ENCODE measurements at regions not wholly inside any gene's neighbourhood (a gene's known extent, or its start where the extent isn't known, plus 50 kb on each side); places are given as distances from the start of the nearest gene placed in this dataset.

- in situ Hi-C loops (cut with MboI; ENCODE audit: low pct_ligation_motif_present in 1 of 4, low pct_unique_long_range_greater_than_20kb in 1 of 4, low sequenced_read_pairs in 3 of 4) (loop anchor here in 1 of 4 donors (25.0 kb wide), 1 partner anchor 107 kb away; no protein-coding TSS in a partner anchor), intact Hi-C loops (cut with DNase I; ENCODE audit: low total_unique reads) (no loop called here)
- DNase-seq: no peak
- no peak for TF ChIP-seq POLR2A (IDR thresholded peaks at IDR 0.05)
- TF ChIP-seq EP300 (IDR thresholded peaks at IDR 0.05; ENCODE audit: low read depth): no peak
- no peak for TF ChIP-seq POLR2AphosphoS5 (IDR thresholded peaks at IDR 0.05)
- no peak for TF ChIP-seq CTCF (IDR thresholded peaks at IDR 0.05)
- Histone ChIP-seq H3K4me1 (no peaks in the 10 kb centered on the region), H3K27ac (no peak overlapping the region), H3K9me3 (no peaks in the 10 kb centered on the region), H3K4me3 (no peak overlapping the region), H3K27me3 (no peaks in the 10 kb centered on the region), H3K36me3 (no peaks in the 10 kb centered on the region)
- WGBS, 2 donors (ENCODE audit: low coverage in 1 of 2): 75% methylated on average over 3 of the region's 3 CpGs; no CpG with 5 or more reads in 1 of the 2 donors
Measured at GRCh38 chr10:84818961-84819360, 490.6 kb downstream of the CCSER2 start.

GRCh38 chr10:84820120-84820519, 491.7 kb downstream of the CCSER2 start:
- TF ChIP-seq EP300 (IDR thresholded peaks at IDR 0.05; ENCODE audit: low read depth) (no peak), POLR2A (IDR thresholded peaks at IDR 0.05) (no peak), CTCF (IDR thresholded peaks at IDR 0.05) (peak in 2 of 5 experiments; percentile 19 to 31), POLR2AphosphoS5 (IDR thresholded peaks at IDR 0.05) (no peak)
- Histone ChIP-seq H3K9me3 (no peaks in the 10 kb centered on the region), H3K4me1 (no peaks in the 10 kb centered on the region), H3K27ac (no peak overlapping the region), H3K27me3 (no peaks in the 10 kb centered on the region), H3K36me3 (no peaks in the 10 kb centered on the region), H3K4me3 (no peak overlapping the region)
- in situ Hi-C loops (cut with MboI; ENCODE audit: low pct_ligation_motif_present in 1 of 4, low pct_unique_long_range_greater_than_20kb in 1 of 4, low sequenced_read_pairs in 3 of 4): loop anchor here in 1 of 4 donors (25.0 kb wide), 1 partner anchor 108 kb away; no protein-coding TSS in a partner anchor
- no peak for DNase-seq
- WGBS, 2 donors (ENCODE audit: low coverage in 1 of 2): 59 to 67% methylated on average over 2 to 3 of the region's 3 CpGs
- intact Hi-C loops (cut with DNase I; ENCODE audit: low total_unique reads): no loop called here

GRCh38 chr10:84820596-84820995, 492.2 kb downstream of the CCSER2 start:
- intact Hi-C loops (cut with DNase I; ENCODE audit: low total_unique reads): no loop called here
- no peak for DNase-seq
- TF ChIP-seq EP300 (IDR thresholded peaks at IDR 0.05; ENCODE audit: low read depth) (no peak), CTCF (IDR thresholded peaks at IDR 0.05) (no peak), POLR2AphosphoS5 (IDR thresholded peaks at IDR 0.05) (no peak), POLR2A (IDR thresholded peaks at IDR 0.05) (no peak)

GRCh38 chr10:84822931-84823630, 494.7 kb downstream of the CCSER2 start:
- no peaks in the 10 kb centered on the region for H3K36me3 ChIP-seq
- no peak for DNase-seq
- H3K4me3 ChIP-seq: no peak overlapping the region
- no peaks in the 10 kb centered on the region for H3K9me3 ChIP-seq
- no peaks in the 10 kb centered on the region for H3K4me1 ChIP-seq
- H3K27me3 ChIP-seq: no peaks in the 10 kb centered on the region
- intact Hi-C loops (cut with DNase I; ENCODE audit: low total_unique reads) (no loop called here), in situ Hi-C loops (cut with MboI; ENCODE audit: low pct_ligation_motif_present in 1 of 4, low pct_unique_long_range_greater_than_20kb in 1 of 4, low sequenced_read_pairs in 3 of 4) (loop anchor here in 1 of 4 donors (25.0 kb wide), 1 partner anchor 111 kb away; no protein-coding TSS in a partner anchor)
- no peak overlapping the region for H3K27ac ChIP-seq
- TF ChIP-seq EP300 (IDR thresholded peaks at IDR 0.05; ENCODE audit: low read depth): no peak
- TF ChIP-seq CTCF (IDR thresholded peaks at IDR 0.05): no peak
- no peak for TF ChIP-seq POLR2AphosphoS5 (IDR thresholded peaks at IDR 0.05)
- TF ChIP-seq POLR2A (IDR thresholded peaks at IDR 0.05): no peak
- 56 to 100% methylated on average over 1 to 3 of the region's 3 CpGs for WGBS, 2 donors (ENCODE audit: low coverage in 1 of 2)

More at GRCh38 chr10:84820596-84820995, 492.2 kb downstream of the CCSER2 start:
- WGBS, 2 donors (ENCODE audit: low coverage in 1 of 2): 63 to 64% methylated on average over 2 of the region's 2 CpGs
- in situ Hi-C loops (cut with MboI; ENCODE audit: low pct_ligation_motif_present in 1 of 4, low pct_unique_long_range_greater_than_20kb in 1 of 4, low sequenced_read_pairs in 3 of 4): loop anchor here in 1 of 4 donors (25.0 kb wide), 1 partner anchor 108 kb away; no protein-coding TSS in a partner anchor
- Histone ChIP-seq H3K4me1 (no peaks in the 10 kb centered on the region), H3K36me3 (no peaks in the 10 kb centered on the region), H3K27me3 (no peaks in the 10 kb centered on the region), H3K27ac (no peak overlapping the region), H3K4me3 (no peak overlapping the region), H3K9me3 (no peaks in the 10 kb centered on the region)

All from transverse colon (tissue), 4 donors.